ENCODE measurements at regions not wholly inside any gene's neighbourhood (a gene's known extent, or its start where the extent isn't known, plus 50 kb on each side); places are given as distances from the start of the nearest gene placed in this dataset.

- Mint-ChIP-seq H3K36me3 (ENCODE audit: insufficient read depth, unreplicated experiment) (no peaks in the 10 kb centered on the region), H3K27me3 (ENCODE audit: unreplicated experiment) (no peaks in the 10 kb centered on the region), H3K4me1 (ENCODE audit: low read depth, unreplicated experiment) (no peaks in the 10 kb centered on the region), H3K9me3 (ENCODE audit: low read depth, unreplicated experiment) (peaks cover 3% of the 10 kb centered on the region), H3K27ac (ENCODE audit: unreplicated experiment) (no peak overlapping the region), H3K4me3 (ENCODE audit: low read depth, unreplicated experiment) (no peak overlapping the region)
- CTCF ChIA-PET: no interaction called here
- intact Hi-C loops (cut with micrococcal nuclease; ENCODE audit: unreplicated experiment): no loop called here
- BruUV-seq (replicated peaks): no TSS peak
- no peak for TF ChIP-seq CTCF (IDR thresholded peaks at IDR 0.05; ENCODE audit: unreplicated experiment)
- no peak for DNase-seq
Measured at GRCh38 chrX:64097891-64098290, 107.6 kb downstream of the AMER1 start.

DNA sequence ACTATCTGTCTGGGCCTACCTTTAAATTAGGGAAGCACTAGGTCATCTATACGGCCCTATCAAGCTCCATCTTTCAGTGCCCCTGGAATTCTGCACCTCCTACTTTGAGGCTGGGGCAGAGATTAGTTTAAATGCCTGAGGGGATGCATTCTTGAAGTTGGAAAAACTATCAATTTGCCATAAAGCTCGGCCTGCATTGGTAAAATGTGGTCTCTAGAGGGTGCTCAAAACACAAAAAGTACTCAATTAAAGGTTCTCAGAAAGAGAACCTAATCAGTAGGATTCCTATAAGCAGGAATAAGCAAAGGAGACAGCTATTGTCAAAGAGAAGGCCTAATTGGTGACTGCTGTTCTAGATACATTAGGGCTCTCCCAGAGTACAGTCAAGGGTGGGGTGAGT, 111.7 kb downstream of the AMER1 start:
- CTCF ChIA-PET: interaction anchor here (1.2 kb wide), 1 partner anchor 1358 kb away, joined by 5 read pairs; no protein-coding TSS in a partner anchor
- peaks cover 5% of the 10 kb centered on the region for H3K9me3 Mint-ChIP-seq (ENCODE audit: low read depth, unreplicated experiment)
- DNase-seq: no peak
- no peak overlapping the region for H3K4me3 Mint-ChIP-seq (ENCODE audit: low read depth, unreplicated experiment)
- no peaks in the 10 kb centered on the region for H3K36me3 Mint-ChIP-seq (ENCODE audit: insufficient read depth, unreplicated experiment)
- no TSS peak for BruUV-seq (replicated peaks)
- intact Hi-C loops (cut with micrococcal nuclease; ENCODE audit: unreplicated experiment): loop anchor here (5.0 kb wide), 1 partner anchor 1359 kb away; no protein-coding TSS in a partner anchor
- H3K27me3 Mint-ChIP-seq (ENCODE audit: unreplicated experiment): no peaks in the 10 kb centered on the region
- no peak for TF ChIP-seq CTCF (IDR thresholded peaks at IDR 0.05; ENCODE audit: unreplicated experiment)
- H3K4me1 Mint-ChIP-seq (ENCODE audit: low read depth, unreplicated experiment): no peaks in the 10 kb centered on the region
- H3K27ac Mint-ChIP-seq (ENCODE audit: unreplicated experiment): no peak overlapping the region

All from Calu3 (cell line).